ENCODE measurements at regions not wholly inside any gene's neighbourhood (a gene's known extent, or its start where the extent isn't known, plus 50 kb on each side); places are given as distances from the start of the nearest gene placed in this dataset.

- Histone ChIP-seq H3K4me1 (ENCODE audit: insufficient read depth, low read length, poor library complexity, severe bottlenecking) (no peaks in the 10 kb centered on the region), H3K79me2 (ENCODE audit: insufficient read depth, low read depth, low read length) (no peaks in the 10 kb centered on the region), H4K20me1 (ENCODE audit: insufficient read depth, low read length) (no peaks in the 10 kb centered on the region), H2AFZ (ENCODE audit: low read length) (no peak overlapping the region), H3K4me2 (ENCODE audit: low read length) (no peak overlapping the region), H3K27ac (ENCODE audit: low read depth, low read length, poor library complexity, severe bottlenecking) (no peak overlapping the region), H3K9me2 (ENCODE audit: insufficient read depth, low read length) (no peaks in the 10 kb centered on the region), H3K9me3 (ENCODE audit: low read length) (no peaks in the 10 kb centered on the region), H3K4me3 (ENCODE audit: low read depth, low read length, poor library complexity, severe bottlenecking) (no peak overlapping the region), H3K36me3 (ENCODE audit: insufficient read depth, low read length) (no peaks in the 10 kb centered on the region)
- DNase-seq (ENCODE audit: low spot score), result no peak
- no TSS peak for BruUV-seq (replicated peaks)
- intact Hi-C loops (cut with micrococcal nuclease; ENCODE audit: unreplicated experiment), result no loop called here
- ChIA-PET POLR2A (no interaction called here), CTCF (ENCODE audit: unreplicated experiment) (no interaction called here)
- TF ChIP-seq EZH2phosphoT487 (IDR thresholded peaks at IDR 0.05; ENCODE audit: borderline replicate concordance, low read depth, low read length) (no peak), CTCF (conservative IDR thresholded peaks at IDR 0.05; ENCODE audit: low read length) (no peak)
Measured at GRCh38 chr18:31213641-31214040, 51.0 kb upstream of the DSC1 start.

- no peaks in the 10 kb centered on the region for H3K9me2 ChIP-seq (ENCODE audit: insufficient read depth, low read length)
- H3K36me3 ChIP-seq (ENCODE audit: insufficient read depth, low read length), result no peaks in the 10 kb centered on the region
- DNase-seq (ENCODE audit: low spot score), result no peak
- TF ChIP-seq EZH2phosphoT487 (IDR thresholded peaks at IDR 0.05; ENCODE audit: borderline replicate concordance, low read depth, low read length) (no peak), CTCF (conservative IDR thresholded peaks at IDR 0.05; ENCODE audit: low read length) (no peak)
- no peaks in the 10 kb centered on the region for H3K9me3 ChIP-seq (ENCODE audit: low read length)
- H3K27ac ChIP-seq (ENCODE audit: low read depth, low read length, poor library complexity, severe bottlenecking), result no peak overlapping the region
- no peaks in the 10 kb centered on the region for H4K20me1 ChIP-seq (ENCODE audit: insufficient read depth, low read length)
- H3K4me1 ChIP-seq (ENCODE audit: insufficient read depth, low read length, poor library complexity, severe bottlenecking), result no peaks in the 10 kb centered on the region
- H3K4me2 ChIP-seq (ENCODE audit: low read length), result no peak overlapping the region
- ChIA-PET POLR2A (no interaction called here), CTCF (ENCODE audit: unreplicated experiment) (no interaction called here)
- intact Hi-C loops (cut with micrococcal nuclease; ENCODE audit: unreplicated experiment), result no loop called here
- no peak overlapping the region for H3K4me3 ChIP-seq (ENCODE audit: low read depth, low read length, poor library complexity, severe bottlenecking)
- no peaks in the 10 kb centered on the region for H3K79me2 ChIP-seq (ENCODE audit: insufficient read depth, low read depth, low read length)
- H2AFZ ChIP-seq (ENCODE audit: low read length), result no peak overlapping the region
- BruUV-seq (replicated peaks), result no TSS peak
Measured at GRCh38 chr18:31217038-31217849, 54.6 kb upstream of the DSC1 start.

- no peaks in the 10 kb centered on the region for H3K36me3 ChIP-seq (ENCODE audit: insufficient read depth, low read length)
- ChIA-PET CTCF (ENCODE audit: unreplicated experiment) (no interaction called here), POLR2A (no interaction called here)
- no peak overlapping the region for H3K27ac ChIP-seq (ENCODE audit: low read depth, low read length, poor library complexity, severe bottlenecking)
- H3K4me1 ChIP-seq (ENCODE audit: insufficient read depth, low read length, poor library complexity, severe bottlenecking), result no peaks in the 10 kb centered on the region
- intact Hi-C loops (cut with micrococcal nuclease; ENCODE audit: unreplicated experiment), result no loop called here
- H4K20me1 ChIP-seq (ENCODE audit: insufficient read depth, low read length), result no peaks in the 10 kb centered on the region
- H3K9me3 ChIP-seq (ENCODE audit: low read length), result no peaks in the 10 kb centered on the region
- TF ChIP-seq EZH2phosphoT487 (IDR thresholded peaks at IDR 0.05; ENCODE audit: borderline replicate concordance, low read depth, low read length) (no peak), CTCF (conservative IDR thresholded peaks at IDR 0.05; ENCODE audit: low read length) (no peak)
- H3K4me2 ChIP-seq (ENCODE audit: low read length), result no peak overlapping the region
- H3K4me3 ChIP-seq (ENCODE audit: low read depth, low read length, poor library complexity, severe bottlenecking), result no peak overlapping the region
- H2AFZ ChIP-seq (ENCODE audit: low read length), result no peak overlapping the region
- no TSS peak for BruUV-seq (replicated peaks)
- H3K9me2 ChIP-seq (ENCODE audit: insufficient read depth, low read length), result no peaks in the 10 kb centered on the region
- H3K79me2 ChIP-seq (ENCODE audit: insufficient read depth, low read depth, low read length), result no peaks in the 10 kb centered on the region
- DNase-seq (ENCODE audit: low spot score), result no peak
Measured at GRCh38 chr18:31218671-31219383, 56.2 kb upstream of the DSC1 start.
